K562 (cell line): ENCODE measurements at regions not wholly inside any gene's neighbourhood (a gene's known extent, or its start where the extent isn't known, plus 50 kb on each side); places are given as distances from the start of the nearest gene placed in this dataset.

Source experiments
- ATAC-seq: fragments of 200-7000 bp; cut with Tn5 transposase; 3 replicates; pipeline ENCODE4 v1.9.1; 2020; ENCODE audit warnings: moderate library complexity
- BruUV-seq: library from RNA; stranded (reverse); fragments of 400-500 nt; replicated peaks from 2 replicates; lab custom pipeline; 2021; lab: Mats Ljungman, UMichigan
- CTCF ChIA-PET: fragments of 300-600 bp; formaldehyde crosslinking; extraction: SDS; loops from one replicate; lab custom pipeline; 2021; ENCODE audit warnings: low intra/inter-chr PET ratio; lab: Yijun Ruan, JAX
- POLR2A ChIA-PET: fragments of 300-600, 350-650 bp; sonication (Branson Sonifier 250); formaldehyde crosslinking; extraction: SDS; loops from one replicate; lab custom pipeline; 2021; ENCODE audit warnings: antibody characterized with exemption, inconsistent platforms; lab: Yijun Ruan, JAX
- DNase-seq, 4 experiments: peaks; one replicate each; pipeline versions ENCODE4 v3.0.0 to v3.0.0-alpha.2; 2011 to 2018; ENCODE audit warnings: low spot score in 3 of 4, mixed read lengths in 3 of 4; ENCODE audit errors: extremely low read depth in 1 of 4
- FAIRE-seq: peaks from 2 replicates; lab custom pipeline; 2011; peaks lifted over from hg19 to GRCh38; lab: Jason Lieb, UNC
- H2AFZ ChIP-seq: 2 replicates; pipeline ENCODE4 v1.6.0; 2011; ENCODE audit warnings: low read depth, low read length, control low read depth, inconsistent platforms
- H3K27ac ChIP-seq: fragments of 200-600 bp; 3 replicates; pipeline ENCODE4 v1.8.0; 2011; ENCODE audit warnings: low read depth, mild to moderate bottlenecking, control low read depth, inconsistent platforms, low read length, moderate library complexity, mixed read lengths; ENCODE audit errors: extremely low read depth
- H3K27me3 ChIP-seq, 2 experiments: fragments of 300-600 bp in 1 of 2; 2 replicates in 1 of 2; 3 replicates in 1 of 2; pipeline versions ENCODE4 v1.6.0 to v1.8.0; 2011; ENCODE audit warnings: inconsistent platforms in 2 of 2, low read length in 2 of 2, mild to moderate bottlenecking in 1 of 2, mixed read lengths in 1 of 2, moderate library complexity in 1 of 2; ENCODE audit not compliant: control insufficient read depth in 2 of 2, insufficient read depth in 2 of 2
- H3K36me3 ChIP-seq: fragments of 300-600 bp; 3 replicates; pipeline ENCODE4 v1.8.0; 2011; ENCODE audit warnings: mild to moderate bottlenecking, low read length, inconsistent platforms; ENCODE audit not compliant: control insufficient read depth, insufficient read depth
- H3K4me1 ChIP-seq, 2 experiments: fragments of 200-600 bp in 1 of 2; replicated peaks in 1 of 2; 2 replicates in 1 of 2; 3 replicates in 1 of 2; pipeline versions ENCODE4 v1.5.1 to v1.8.0; 2011; ENCODE audit warnings: inconsistent platforms in 2 of 2, low read length in 2 of 2, mild to moderate bottlenecking in 1 of 2, mixed read lengths in 1 of 2, moderate library complexity in 1 of 2; ENCODE audit not compliant: control insufficient read depth in 2 of 2, insufficient read depth in 2 of 2
- H3K4me2 ChIP-seq: 2 replicates; pipeline ENCODE4 v1.6.1; 2011; ENCODE audit warnings: low read length, control low read depth, inconsistent platforms, mixed read lengths; ENCODE audit not compliant: insufficient read depth
- H3K4me3 ChIP-seq: fragments of 200-600 bp; sonication (generic), shearing (Covaris generic); 2 replicates; pipeline ENCODE4 v1.5.1; 2016; ENCODE audit warnings: control low read depth, inconsistent platforms
- H3K79me2 ChIP-seq: fragments of 200-600 bp; 3 replicates; pipeline ENCODE4 v1.8.0; 2011; ENCODE audit warnings: low read length, inconsistent platforms; ENCODE audit not compliant: control insufficient read depth, insufficient read depth
- H3K9ac ChIP-seq, 2 experiments: 2 replicates each; pipeline versions ENCODE4 v1.6.0 to v1.6.1; 2011; ENCODE audit warnings: low read depth in 2 of 2, low read length in 2 of 2, control low read depth in 1 of 2, inconsistent platforms in 1 of 2, mild to moderate bottlenecking in 1 of 2, mixed read lengths in 1 of 2; ENCODE audit not compliant: insufficient read depth in 1 of 2
- H3K9me1 ChIP-seq: one replicate; pipeline ENCODE4 v1.6.0; 2011; ENCODE audit warnings: inconsistent platforms, mild to moderate bottlenecking, low read length, moderate library complexity; ENCODE audit not compliant: control insufficient read depth, insufficient read depth
- H3K9me3 ChIP-seq: replicated peaks from 2 replicates; pipeline ENCODE4 v1.5.1; 2011; ENCODE audit warnings: low read depth, low read length, inconsistent platforms; ENCODE audit not compliant: control insufficient read depth, insufficient read depth
- H4K20me1 ChIP-seq: replicated peaks from 2 replicates; pipeline ENCODE4 v1.6.1; 2011; ENCODE audit warnings: low read length, inconsistent platforms, mixed read lengths; ENCODE audit not compliant: control insufficient read depth, insufficient read depth
- PRDM10 ChIP-seq: fragments of 450-650 bp; IDR thresholded peaks from 2 replicates; pipeline ENCODE4 v1.6.1; 2018; ENCODE audit not compliant: partially characterized antibody
- ZNF140 ChIP-seq: fragments of 250-450 bp; sonication (Bioruptor Pico); IDR thresholded peaks from 2 replicates; pipeline ENCODE4 v1.8.0; 2021; ENCODE audit warnings: moderate library complexity, mild to moderate bottlenecking, inconsistent platforms
- ZNF695 ChIP-seq: fragments of 450-650 bp; formaldehyde crosslinking; IDR thresholded peaks from 2 replicates; pipeline ENCODE4 v1.4.0; 2020; ENCODE audit warnings: mild to moderate bottlenecking, moderate library complexity
- WGBS: fragments of 100-300 bp; shearing (Covaris generic); methylation state at CpG from one replicate; pipeline ENCODE4 v1.1.6; 2016; ENCODE audit warnings: low coverage, mixed read lengths; ENCODE audit not compliant: insufficient coverage; ENCODE audit errors: missing lambda C conversion rate; 5-methylcytosine and 5-hydroxymethylcytosine counted together
- in situ Hi-C: fragments of 300-500 bp; cut with MboI; formaldehyde crosslinking; loops from 4 replicates; pipeline ENCODE4 v1.15.0; 2018; ENCODE audit warnings: inconsistent platforms, mixed read lengths
- intact Hi-C: fragments of 100-400 bp; cut with micrococcal nuclease; formaldehyde crosslinking; loops from 2 replicates; pipeline ENCODE4 v1.14.2; 2022

- TF ChIP-seq PRDM10, result no peak
These were observed 1595.9 kb upstream of the NUDT12 start (continued) for GRCh38 chr5:105158526-105158925.

GRCh38 chr5:105150323-105150722 lies 1587.7 kb upstream of the NUDT12 start:
- intact Hi-C loops (no loop called here), in situ Hi-C loops (no loop called here)
- Histone ChIP-seq H3K27ac (no peak overlapping the region), H3K9me1 (no peaks in the 10 kb centered on the region), H3K9me3 (no peaks in the 10 kb centered on the region), H3K36me3 (no peaks in the 10 kb centered on the region), H3K4me3 (no peak overlapping the region), H3K4me1 (no peaks in the 10 kb centered on the region), H3K27me3 (no peaks in the 10 kb centered on the region), H4K20me1 (no peaks in the 10 kb centered on the region), H2AFZ (no peak overlapping the region), H3K79me2 (no peaks in the 10 kb centered on the region), H3K9ac (no peak overlapping the region), H3K4me2 (no peak overlapping the region)
- ChIA-PET POLR2A (no interaction called here), CTCF (no interaction called here)
- WGBS, result 76% methylated on average over 3 of the region's 3 CpGs
- no TSS peak for BruUV-seq
- no peak for FAIRE-seq
- no peak for DNase-seq
- no peak for ATAC-seq
- no peak for TF ChIP-seq ZNF140 (CRISPR knock-in tag)
- TF ChIP-seq ZNF695, result no peak
